Stimulated activated CD8-positive, alpha-beta memory T cell treated with anti-CD3 and anti-CD28 coated beads, Interleukin-4, amount 100 ng/mL, for 4 hours (primary cell): ENCODE measurements at regions not wholly inside any gene's neighbourhood (a gene's known extent, or its start where the extent isn't known, plus 50 kb on each side); places are given as distances from the start of the nearest gene placed in this dataset.

Experiments used
- DNase-seq, 2 donors: peaks; one replicate each; pipeline ENCODE4 v3.0.0-alpha.2; 2020; ENCODE audit warnings: low read depth in 2 of 2, low spot score in 1 of 2

GRCh38 chr17:74042744-74043486, 160.6 kb upstream of the RPL38 start:
- no peak for DNase-seq

- no peak for DNase-seq
Measured at GRCh38 chr17:74043976-74044375, 159.5 kb upstream of the RPL38 start.

DNA sequence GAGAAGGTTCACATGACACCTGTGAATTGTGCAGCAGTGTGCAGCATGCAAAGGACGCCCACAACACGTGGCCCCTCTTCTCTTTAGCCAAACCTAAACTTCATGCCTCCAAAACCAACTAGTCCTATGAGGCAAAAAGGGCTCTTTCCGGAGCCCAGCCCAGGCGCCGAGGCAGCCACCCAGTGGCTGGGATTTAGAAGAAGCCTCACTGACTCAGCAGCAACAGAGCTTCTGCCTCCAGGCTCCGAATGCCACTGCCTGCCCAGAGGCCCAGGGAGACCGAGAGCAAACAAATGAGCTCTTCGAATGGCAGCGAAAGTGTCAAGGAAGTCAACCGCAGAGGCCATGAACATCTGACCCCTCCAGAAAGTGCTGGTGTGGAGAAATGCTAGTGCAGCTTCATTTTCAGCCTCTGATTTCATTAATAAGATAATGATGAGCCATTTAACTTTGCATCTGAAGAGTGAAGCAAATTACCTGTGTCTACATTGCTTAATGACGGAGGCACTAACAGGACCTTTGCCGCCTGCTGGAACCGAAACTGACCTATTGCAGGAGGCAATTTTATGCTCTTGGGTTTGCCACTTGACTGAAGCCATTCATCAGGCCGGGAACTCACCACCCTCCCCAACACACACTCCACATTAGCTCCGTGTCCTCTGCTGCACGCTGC, 157.7 kb upstream of the RPL38 start:
- no peak for DNase-seq

- DNase-seq = no peak
Measured at GRCh38 chr17:74049167-74049966, 154.1 kb upstream of the RPL38 start.

DNA sequence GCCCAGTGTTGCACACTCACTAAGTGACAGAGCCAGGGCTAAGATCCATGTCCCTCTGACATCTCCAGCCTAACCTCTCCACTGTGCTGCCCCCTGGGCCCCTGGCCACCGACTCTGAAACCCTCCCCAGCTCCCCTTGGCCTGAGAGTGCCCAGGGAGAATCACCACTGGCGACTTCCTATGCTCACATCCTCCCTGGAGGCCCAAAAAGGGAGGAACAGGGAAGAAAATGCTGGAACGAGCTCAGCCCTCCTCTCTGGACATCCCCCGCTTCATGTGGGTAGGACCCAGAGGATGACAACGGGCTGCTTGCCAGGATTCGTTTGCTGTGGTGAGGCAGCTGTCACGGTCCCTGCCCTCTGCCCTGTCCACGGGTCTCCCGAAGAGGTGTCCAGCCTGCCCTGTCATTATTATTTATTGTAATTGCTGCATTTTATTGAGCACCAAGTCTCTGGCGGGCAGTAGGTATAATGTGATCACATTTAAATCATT, 153.5 kb upstream of the RPL38 start:
- DNase-seq = no peak

- no peak for DNase-seq
Measured at GRCh38 chr17:74051348-74051747, 152.1 kb upstream of the RPL38 start.

DNA sequence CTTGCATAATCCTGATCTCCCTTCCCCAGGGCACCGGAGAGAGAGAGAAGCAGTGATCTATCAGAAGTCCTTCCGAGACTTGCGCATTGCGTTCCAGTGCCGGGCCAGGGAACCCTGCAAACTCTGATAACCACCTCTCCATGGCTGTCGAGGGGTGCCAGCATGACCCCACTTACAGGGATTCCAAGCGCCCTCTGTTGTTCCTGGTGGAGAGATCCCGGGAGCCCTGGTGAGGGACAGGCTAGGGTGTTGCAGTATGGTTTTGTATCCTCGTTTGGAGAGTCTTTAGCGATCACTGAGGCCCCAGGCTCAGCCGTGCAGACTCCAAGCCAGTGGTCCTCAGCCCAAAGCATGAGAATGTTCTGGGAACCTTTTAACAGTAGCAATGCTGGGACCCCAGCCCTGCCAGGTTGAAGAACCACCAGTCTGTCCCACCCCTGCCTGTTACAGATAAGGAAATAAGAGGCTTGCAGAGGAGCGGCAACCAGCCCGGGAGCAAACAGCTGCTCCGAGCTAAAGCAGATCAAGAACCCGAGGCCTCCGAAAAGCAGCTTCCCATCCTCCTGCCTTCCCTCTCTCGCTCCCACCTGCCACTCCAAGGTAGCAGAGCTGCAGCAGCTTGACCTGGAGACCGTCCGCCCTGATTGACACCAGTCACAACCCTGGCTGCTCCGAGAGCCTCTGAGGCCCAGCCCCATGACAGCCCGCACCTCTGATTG, 150.3 kb upstream of the RPL38 start:
- DNase-seq = no peak

DNA sequence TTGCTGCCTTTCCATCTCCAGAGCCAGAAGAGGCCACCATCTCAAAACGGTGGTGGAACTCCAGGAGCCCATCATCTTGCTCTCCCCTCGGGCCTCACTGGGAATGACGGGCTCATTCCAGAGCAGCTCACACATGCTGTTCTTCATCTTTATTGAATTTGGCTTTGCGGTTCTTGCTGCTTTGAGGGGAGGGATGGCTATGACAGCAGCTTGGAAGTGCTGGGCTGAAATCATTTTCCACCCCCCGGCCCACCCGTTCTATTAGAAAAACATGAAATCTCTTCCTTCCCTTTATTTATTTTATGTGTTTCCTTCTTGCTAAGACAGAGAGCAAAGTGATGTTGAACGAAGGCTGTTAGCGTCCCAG, 149.8 kb upstream of the RPL38 start:
- DNase-seq = no peak

GRCh38 chr17:74054249-74054648, 149.2 kb upstream of the RPL38 start:
- DNase-seq = no peak

DNA sequence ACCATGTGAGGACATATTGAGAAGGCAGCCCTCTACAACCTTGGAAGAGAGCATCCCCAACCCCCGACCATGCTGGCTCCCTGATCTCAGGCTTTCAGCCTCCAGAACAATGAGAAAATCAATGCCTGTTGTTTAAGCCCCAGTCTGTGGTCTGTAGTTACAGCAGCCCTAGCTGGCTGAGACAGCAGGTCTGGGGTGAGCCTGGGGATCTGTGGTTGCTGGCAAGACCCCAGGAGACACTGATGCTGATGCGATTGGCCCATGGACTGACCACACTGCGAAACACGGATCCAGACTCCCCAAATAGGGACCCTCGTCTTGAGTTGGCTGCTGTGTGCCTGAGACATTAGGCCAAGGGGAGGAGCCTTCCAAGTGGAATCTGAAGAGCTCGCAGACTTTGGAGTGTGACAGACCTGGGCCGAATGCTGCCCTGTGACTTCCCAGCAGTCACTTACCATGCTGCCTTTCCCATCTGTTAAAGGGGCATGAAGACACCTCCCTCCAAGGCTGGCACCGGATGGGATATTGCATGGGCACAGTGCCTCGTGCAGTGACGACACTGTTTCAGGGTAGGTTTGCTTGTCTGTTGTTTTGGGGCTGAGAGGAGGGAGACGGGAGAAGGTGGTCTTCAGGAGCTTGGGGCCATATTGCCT, 147.8 kb upstream of the RPL38 start:
- no peak for DNase-seq

- no peak for DNase-seq
Measured at GRCh38 chr17:74059479-74060240, 143.8 kb upstream of the RPL38 start.

- no peak for DNase-seq
Measured at GRCh38 chr17:74061758-74062157, 141.7 kb upstream of the RPL38 start.

- no peak for DNase-seq
Measured at GRCh38 chr17:74062234-74062633, 141.2 kb upstream of the RPL38 start.

DNA sequence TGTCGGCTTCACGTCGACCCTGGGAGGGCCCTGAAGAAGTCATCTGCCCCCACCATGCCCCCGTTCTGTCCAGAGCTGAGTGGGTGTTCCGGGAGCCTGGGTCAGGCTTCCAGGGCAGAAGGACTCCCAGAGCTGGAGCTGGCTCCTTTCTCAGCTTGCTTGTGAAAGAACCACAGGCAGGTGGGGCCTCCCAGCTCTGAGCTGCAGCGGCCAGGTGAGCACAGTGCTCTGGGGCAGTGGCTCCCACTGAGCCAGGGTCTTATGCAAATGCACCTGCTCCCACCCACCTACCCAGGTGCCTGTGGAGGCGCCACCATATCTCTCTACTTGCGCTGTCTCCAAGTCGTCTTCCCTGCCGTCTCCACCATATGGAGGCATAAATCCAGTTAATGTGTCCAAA, 140.0 kb upstream of the RPL38 start:
- DNase-seq = no peak

DNA sequence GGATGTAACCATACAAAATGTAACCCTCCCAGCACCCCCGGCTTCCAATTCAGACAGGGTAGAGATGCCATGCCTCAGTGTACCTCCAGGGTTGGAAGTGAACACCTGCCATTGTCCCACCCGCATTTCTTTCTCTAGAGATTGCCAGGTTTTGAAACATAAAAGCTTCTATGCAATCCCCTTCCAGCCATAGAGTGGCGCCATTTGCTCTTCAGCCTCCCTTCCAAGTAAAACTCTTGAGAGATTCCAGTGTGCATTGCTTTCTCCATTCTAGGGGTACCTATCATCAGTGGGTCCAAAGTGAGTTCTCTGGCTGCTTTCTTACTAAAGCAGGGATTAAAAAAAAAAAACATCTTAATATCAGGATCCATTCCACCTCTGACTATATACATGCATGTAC, 133.1 kb upstream of the RPL38 start:
- no peak for DNase-seq

- no peak for DNase-seq
Measured at GRCh38 chr17:74070998-74071679, 132.3 kb upstream of the RPL38 start.

DNA sequence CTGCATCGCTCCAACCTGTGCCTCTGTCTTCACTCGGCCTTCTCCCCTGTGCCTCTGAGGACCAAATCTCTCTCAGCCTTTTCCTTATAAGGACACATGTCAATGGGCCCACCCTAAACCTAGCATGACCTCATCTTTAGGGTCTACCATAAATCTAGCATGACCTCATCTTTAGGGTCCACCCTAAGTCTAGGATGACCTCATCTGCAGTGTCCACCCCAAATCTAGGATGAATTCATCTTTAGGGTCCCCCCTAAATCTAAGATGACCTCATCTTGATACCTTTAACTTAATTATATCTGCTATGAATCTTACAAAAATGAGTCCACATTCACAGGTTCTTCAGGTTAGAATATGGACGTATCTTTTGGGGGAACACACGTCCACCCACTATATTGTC, 131.1 kb upstream of the RPL38 start:
- no peak for DNase-seq

- no peak for DNase-seq
Measured at GRCh38 chr17:74076446-74076845, 127.0 kb upstream of the RPL38 start.

- no peak for DNase-seq
Measured at GRCh38 chr17:74077231-74077630, 126.2 kb upstream of the RPL38 start.
